GM19239 (cell line): ENCODE measurements at regions not wholly inside any gene's neighbourhood (a gene's known extent, or its start where the extent isn't known, plus 50 kb on each side); places are given as distances from the start of the nearest gene placed in this dataset.
"Not testable (repeated sequence)": the region's sequence is repeated elsewhere in the genome, so short reads cannot be mapped to it uniquely, and the experiment has no call there.

Source experiments
- DNase-seq: peaks from one replicate; pipeline ENCODE4 v3.0.0; 2011; ENCODE audit warnings: low spot score; ENCODE audit not compliant: insufficient read length
- FAIRE-seq: peaks from 2 replicates; lab custom pipeline; 2011; peaks lifted over from hg19 to GRCh38; lab: Jason Lieb, UNC

DNA sequence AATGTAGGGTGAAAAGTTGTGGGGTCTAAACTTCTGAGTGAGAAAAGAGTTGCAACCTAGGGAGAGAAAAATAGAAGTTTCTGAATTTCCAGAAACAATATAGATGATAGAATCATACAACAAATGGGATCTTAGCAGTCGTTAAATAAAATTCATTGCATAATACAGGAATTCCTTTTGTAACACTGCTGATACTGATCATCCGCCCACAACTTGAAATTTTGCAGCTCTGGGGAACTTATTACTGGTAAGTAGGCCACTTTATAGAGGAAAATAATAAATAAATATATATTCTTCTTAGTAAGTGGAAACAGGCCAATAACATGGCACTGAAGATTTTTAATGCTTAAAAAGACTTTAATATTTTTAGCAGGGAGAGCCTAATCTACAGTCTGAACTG lies 81.9 kb upstream of the SMIM30 start:
- no peak for DNase-seq
- FAIRE-seq: no peak

DNA sequence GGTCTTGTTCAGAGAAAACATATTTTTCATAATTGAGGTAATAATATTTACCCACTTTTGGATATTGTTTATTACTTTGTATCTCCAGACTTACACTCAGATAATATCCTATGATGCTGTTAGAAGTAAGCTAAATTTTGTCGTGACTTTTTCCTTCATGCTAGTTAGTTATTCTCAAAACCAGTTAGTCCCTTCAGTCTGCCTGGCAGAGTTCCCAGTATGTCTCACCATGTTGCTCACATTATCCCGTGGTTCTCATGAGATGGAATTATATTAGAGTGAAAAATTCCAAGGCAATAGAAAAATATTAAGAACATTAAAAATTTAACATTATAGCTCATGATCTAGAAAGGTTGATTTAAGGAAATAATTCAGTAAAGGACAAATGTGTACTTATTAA lies 81.5 kb upstream of the SMIM30 start:
- FAIRE-seq: no peak

DNA sequence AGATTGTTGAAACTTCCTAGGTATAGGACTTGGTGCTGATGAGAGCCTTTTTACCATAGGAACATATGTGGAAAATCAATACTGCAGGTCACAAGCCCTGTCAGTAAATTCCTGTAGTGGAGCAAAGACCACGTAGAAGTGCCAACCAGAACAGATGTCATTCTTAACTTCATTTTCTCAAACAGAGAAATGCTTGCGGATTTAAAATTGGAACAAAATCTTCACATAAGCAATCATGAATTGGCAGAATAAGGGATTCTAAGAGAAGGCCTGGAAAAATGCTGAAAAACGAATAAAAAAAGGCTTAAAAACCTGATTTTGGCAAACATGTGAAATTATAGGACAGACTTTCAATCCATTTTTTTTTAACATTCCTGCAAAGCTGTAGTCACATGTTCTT lies 80.8 kb upstream of the SMIM30 start:
- DNase-seq: no peak
- no peak for FAIRE-seq

More for the DNA sequence above, 81.5 kb upstream of the SMIM30 start:
- no peak for DNase-seq

DNA sequence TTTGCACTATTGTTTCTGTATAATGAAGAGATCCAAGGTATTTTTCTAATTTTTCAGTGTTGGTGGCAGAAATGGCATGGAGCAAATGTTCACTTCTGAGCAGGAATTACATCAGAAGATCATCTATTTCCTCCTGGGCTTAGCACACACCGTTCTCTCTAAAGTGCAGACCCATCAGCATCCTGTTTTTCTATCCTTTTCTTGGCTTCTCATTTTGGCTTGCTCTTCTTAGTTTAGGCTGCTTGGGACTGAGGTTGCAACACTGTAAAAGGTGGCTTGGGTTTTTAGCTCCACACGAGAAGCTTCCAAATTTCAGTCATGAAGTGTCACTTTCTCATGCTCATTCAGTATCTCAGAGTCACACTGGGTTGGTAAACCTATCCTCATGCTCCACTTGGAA lies 79.9 kb upstream of the SMIM30 start:
- FAIRE-seq (no peak), DNase-seq (no peak)

DNA sequence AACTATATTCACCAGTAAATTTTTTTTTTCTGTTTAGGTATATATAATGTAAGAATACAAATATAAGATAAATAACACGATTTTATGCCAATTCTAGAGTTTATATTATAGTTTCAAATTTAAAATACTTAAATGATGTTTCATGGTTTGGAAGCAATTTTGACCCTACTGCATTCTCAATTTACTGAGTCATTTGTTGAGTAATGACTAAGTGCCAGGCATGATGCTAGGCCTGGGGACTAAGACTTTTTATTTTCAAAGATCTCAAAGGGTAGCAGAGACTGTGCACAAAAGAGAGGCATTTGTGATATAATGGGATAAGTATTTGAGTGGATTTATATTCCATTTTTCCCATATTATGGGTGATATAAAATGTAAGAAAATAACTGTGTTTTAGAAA lies 78.9 kb upstream of the SMIM30 start:
- FAIRE-seq (no peak), DNase-seq (no peak)

DNA sequence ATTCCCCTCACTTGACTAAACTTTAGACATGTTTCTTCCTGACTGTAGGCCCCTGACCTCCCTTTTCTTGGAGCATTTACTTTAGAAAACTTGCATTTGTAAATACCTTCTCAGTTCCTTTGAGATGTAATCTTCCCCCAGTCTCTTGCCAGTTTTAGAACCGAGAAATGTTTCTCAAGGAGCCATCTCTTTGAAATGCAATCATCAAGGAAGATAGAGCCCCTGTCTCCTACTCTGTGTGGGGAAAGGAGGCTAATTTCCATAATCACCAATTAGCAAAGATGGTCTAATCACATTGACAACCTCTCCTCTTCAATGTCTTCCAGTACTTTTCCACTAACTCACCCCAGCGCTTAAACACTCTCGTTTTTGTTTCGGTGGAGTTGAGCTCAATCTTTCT lies 70.0 kb upstream of the SMIM30 start:
- no peak for FAIRE-seq
- no peak for DNase-seq

DNA sequence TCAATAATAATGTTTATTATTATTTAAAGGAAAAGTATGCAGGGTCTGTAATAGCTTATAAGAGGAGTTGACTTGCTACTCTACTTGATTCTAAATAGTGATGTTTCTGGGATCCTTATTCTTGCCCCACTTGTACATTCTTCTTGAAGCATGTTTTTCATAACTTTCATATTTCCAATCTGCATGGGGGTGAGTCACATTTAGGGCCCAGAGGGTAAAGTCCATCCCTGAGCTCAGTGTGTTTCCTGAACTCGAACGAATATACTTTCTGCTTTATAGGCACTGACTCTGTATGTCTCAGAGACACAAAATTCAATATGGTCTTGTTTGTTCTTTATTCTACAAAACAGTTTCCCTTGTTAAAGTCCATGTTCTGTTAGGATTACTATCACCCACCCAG lies 61.0 kb upstream of the SMIM30 start:
- no peak for DNase-seq
- no peak for FAIRE-seq

DNA sequence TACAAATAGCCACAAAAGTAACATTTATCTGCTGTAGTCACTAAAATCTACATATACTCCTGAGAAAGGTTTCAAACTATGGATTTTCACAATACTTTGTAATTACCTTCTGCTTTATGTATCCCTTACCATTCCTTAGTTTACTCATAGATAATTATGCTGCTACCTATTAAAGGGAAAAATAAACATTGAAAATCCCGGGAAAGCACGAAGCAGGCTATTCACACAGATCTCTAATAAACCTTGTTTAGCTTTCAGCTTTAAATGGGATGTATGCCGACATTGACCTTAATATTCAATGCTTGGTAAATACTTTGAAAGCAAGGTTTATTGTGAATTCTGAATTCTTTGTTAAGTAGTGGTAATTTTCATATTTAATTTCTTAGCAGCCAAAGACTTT lies 58.5 kb upstream of the SMIM30 start:
- FAIRE-seq (no peak), DNase-seq (no peak)

DNA sequence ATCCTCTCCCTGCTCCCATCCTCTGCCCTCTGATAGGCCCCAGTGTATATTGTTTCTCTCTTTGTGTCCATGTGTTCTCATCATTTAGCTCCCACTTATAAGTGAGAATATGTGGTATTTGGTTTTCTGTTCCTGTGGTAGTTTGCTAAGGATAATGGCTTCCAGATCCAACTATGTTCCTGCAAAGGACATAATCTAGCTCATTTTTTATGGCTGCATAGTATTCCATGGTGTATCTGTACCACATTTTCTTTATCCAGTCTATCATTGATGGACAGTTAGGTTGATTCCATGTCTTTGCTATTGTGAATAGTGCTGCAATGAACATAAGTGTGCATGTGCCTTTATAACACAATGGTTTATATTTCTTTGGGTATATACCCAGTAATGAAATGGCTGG lies 57.8 kb upstream of the SMIM30 start:
- not testable (repeated sequence) for DNase-seq, FAIRE-seq

DNA sequence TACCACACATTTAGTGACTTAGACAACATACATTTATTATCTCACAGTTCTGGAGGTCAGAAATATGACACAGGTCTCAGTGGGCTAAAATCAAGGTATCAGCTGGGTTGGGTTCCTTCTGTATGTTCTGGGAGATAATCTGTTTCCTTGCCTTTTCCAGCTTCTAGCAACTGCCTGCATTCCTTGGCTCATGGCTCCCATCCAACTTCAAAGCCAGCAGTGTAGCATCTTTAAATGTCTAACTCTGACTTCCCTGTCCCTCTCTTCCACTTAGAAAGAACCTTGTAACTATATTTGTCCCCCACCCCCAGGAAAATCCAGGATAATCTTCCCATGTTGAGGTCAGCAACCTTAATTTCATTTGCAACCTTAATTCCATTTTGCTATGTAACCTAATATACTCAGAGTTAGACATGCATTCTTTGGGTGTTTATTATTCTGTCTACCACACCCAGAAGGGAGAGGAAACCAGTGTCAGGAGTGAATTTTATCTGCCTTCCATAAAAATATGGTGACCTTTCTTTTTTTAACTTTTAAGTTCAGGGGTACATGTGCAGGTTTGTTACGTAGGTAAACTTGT lies 57.3 kb upstream of the SMIM30 start:
- no peak for FAIRE-seq
- DNase-seq: no peak

DNA sequence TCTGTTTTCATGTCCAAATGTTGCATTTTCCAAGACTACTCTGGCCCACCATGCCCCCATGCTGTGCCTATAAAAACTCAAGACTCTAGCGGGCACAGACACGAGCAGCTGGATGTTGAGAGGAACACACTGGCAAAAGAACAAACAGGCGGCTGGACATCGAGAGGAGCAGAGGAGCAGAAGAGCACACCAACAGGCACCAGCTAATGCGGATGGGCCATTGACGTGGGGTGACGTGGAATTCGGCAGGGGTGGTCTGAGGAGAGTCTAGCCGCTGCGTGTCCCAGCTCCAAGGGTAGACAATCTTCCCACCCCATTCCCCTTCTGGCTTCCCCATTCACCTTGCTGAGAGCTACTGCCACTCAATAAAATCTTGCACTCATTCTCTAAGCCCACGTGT lies 54.4 kb upstream of the SMIM30 start:
- FAIRE-seq (no peak), DNase-seq (no peak)

DNA sequence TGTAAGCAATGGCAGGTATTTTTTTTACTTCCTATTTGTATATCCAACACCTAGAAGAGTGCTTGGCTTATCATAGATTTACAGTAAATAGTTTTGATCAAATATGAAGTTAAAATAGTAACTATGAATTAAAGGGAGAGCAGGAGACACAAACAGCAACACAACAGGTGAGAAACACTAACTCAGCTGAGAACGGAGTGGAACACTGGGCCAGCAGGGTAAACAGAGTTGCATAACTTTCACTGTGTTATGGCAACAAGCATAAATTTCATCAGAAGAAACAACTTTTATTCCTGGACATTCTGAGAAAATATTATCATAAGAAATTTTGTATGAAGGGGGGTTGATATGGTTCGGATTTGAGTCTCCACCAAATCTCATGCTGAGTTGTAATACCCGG lies 52.2 kb upstream of the SMIM30 start:
- FAIRE-seq: no peak

More for the DNA sequence above, 52.2 kb upstream of the SMIM30 start:
- DNase-seq: no peak
